Body of pancreas (tissue), 4 donors: ENCODE measurements at regions not wholly inside any gene's neighbourhood (a gene's known extent, or its start where the extent isn't known, plus 50 kb on each side); places are given as distances from the start of the nearest gene placed in this dataset.

Source experiments
- POLR2A ChIP-seq, 3 donors: fragments of 450-650 bp; IDR thresholded peaks; one replicate each; pipeline ENCODE4 v1.6.1; 2016; ENCODE audit warnings: antibody characterized with exemption in 3 of 3, mild to moderate bottlenecking in 2 of 3
- TF ChIP-seq, protein P1 (sequence below), 7 experiments: fragments of 450-650 bp in 4 of 7; fragments of 200-600 bp in 3 of 7; sonication (generic) in 3 of 7; IDR thresholded peaks; one replicate each; pipeline ENCODE4 v1.5.1; 2016 to 2019; ENCODE audit warnings: antibody characterized with exemption in 7 of 7

DNA sequence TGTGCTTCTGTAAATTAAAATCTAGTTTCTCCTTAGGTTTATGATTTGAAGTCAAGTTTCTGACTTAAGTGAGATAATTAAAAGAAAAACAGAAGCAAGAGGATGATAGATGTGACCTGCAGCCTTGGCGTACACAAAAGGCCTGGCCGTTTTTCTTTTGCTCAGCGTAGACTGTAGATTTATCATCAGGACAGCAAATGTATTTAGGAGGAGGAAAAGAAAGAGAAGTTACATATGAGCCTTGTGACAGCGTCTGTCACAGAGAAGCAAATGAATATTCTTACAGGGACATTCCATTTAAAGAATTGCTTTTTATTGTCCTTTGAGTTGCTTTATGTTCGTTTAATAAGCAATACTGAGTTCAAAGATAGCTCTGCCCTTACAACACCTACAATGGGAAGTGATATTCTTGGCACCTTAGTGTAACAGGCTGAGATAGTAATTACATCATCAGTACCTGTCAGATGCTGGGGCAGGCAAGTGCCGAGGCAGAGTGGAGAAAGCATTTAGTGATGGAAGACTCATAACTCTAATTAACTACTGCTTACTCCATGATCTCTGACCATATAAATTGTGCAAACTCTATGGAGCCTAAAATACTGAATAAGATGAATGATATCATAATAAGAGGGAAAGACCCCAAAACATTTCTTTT, 311.5 kb downstream of the MFSD1 start:
- TF ChIP-seq, protein P1, sequence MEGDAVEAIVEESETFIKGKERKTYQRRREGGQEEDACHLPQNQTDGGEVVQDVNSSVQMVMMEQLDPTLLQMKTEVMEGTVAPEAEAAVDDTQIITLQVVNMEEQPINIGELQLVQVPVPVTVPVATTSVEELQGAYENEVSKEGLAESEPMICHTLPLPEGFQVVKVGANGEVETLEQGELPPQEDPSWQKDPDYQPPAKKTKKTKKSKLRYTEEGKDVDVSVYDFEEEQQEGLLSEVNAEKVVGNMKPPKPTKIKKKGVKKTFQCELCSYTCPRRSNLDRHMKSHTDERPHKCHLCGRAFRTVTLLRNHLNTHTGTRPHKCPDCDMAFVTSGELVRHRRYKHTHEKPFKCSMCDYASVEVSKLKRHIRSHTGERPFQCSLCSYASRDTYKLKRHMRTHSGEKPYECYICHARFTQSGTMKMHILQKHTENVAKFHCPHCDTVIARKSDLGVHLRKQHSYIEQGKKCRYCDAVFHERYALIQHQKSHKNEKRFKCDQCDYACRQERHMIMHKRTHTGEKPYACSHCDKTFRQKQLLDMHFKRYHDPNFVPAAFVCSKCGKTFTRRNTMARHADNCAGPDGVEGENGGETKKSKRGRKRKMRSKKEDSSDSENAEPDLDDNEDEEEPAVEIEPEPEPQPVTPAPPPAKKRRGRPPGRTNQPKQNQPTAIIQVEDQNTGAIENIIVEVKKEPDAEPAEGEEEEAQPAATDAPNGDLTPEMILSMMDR (IDR thresholded peaks at IDR 0.05) = no peak
- TF ChIP-seq POLR2A (IDR thresholded peaks at IDR 0.05) = no peak
